ENCODE measurements at regions not wholly inside any gene's neighbourhood (a gene's known extent, or its start where the extent isn't known, plus 50 kb on each side); places are given as distances from the start of the nearest gene placed in this dataset.

GRCh38 chr9:73682789-73683188, 531.1 kb downstream of the ANXA1 start:
- DNase-seq = no peak

- DNase-seq = no peak
Observed at GRCh38 chr9:73683862-73684591, 532.4 kb downstream of the ANXA1 start.

- no peak for DNase-seq
Observed at GRCh38 chr9:73684601-73685000, 532.9 kb downstream of the ANXA1 start.

DNA sequence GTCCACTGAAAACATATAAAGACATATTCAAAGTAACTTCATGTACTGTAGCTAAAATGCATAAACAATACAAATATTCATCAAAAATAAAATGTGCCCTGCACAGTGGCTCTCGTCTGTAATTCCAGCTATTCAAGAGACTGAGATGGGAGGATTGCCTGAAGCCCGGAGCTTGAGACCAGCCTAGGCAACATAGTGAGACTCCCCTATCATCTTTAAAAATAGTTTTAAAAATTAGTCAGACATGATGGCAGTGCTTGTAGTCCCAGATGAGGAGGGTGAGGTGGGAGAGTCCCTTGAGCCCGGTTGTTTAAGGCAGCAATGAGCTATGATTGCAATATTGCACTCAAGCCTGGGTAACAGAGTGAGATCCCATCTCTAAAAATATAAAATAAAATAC, 534.1 kb downstream of the ANXA1 start:
- DNase-seq = no peak

- DNase-seq = no peak
Observed at GRCh38 chr9:73689051-73689870, 537.6 kb downstream of the ANXA1 start.

DNA sequence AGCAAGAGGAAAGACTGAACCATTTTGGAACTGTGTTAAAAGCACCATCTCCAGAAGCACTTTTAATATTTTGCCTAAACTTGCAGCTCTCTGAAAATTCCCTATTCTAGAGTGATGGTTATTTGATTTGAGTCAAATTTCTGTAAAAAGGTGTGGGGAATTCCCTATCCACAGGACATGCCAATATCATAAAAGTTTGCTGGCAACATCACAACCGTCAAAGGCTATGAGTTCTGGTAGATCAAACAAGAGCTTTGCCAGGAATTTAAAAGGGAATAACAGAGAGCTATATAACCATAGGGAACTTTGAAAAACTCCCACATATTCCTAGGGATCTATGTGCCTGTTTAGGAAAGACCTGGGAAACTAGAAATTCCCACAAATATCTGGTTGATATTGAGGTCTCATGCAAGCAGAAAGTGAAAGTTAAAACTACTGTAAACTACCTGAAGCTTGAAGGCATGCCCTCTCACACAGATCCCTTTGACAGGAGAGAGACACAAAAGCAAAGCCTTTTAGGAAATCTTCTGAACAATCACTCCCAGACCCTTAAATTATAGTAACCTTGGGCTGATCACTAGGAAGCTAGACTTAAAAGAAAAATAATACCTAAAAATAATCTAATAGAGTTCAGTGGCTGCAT, 549.9 kb downstream of the ANXA1 start:
- no peak for DNase-seq

DNA sequence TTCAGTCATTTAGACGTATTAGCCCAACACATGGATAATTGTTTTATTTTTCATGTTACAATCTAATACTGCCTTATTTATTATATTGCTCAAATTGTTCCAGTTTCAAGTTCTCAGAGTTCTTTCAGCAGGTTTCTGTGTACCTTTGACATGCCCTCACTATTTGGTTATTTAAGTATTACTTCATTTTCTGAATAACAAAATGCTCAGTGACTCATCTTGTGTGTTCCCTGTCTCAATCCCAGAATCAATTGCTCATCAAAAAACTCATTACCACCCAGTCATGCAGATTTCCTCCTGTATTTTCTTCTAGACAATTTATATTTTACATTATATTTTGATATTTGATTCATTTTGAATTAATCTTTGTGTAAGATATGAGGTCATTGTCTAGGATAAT, 562.6 kb downstream of the ANXA1 start:
- no peak for DNase-seq

- DNase-seq = no peak
Observed at GRCh38 chr9:73715591-73715990, 563.9 kb downstream of the ANXA1 start.

- DNase-seq = no peak
Observed at GRCh38 chr9:73719660-73720059, 568.0 kb downstream of the ANXA1 start.

DNA sequence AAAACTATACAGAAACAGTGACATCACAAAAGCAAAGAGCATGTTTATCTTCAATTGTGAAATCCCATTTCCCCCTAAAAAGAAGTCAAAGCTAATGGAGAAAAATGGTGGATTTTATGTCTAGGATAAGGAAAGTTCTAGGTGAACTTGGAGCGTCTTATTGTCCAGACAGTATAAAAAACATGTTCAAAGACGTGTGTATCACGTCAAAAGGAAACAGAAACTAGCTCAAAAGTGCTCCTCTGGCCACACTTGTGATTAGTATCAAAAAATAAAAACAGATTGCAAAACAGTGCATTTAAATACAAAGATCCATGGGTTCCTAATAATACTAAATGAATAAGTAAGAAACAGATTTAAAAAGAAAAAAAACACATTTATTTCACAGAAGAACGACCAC, 568.9 kb downstream of the ANXA1 start:
- DNase-seq = no peak

- no peak for DNase-seq
Observed at GRCh38 chr9:73736270-73736669, 584.6 kb downstream of the ANXA1 start.

GRCh38 chr9:73738741-73739530, 587.3 kb downstream of the ANXA1 start:
- DNase-seq = no peak

DNA sequence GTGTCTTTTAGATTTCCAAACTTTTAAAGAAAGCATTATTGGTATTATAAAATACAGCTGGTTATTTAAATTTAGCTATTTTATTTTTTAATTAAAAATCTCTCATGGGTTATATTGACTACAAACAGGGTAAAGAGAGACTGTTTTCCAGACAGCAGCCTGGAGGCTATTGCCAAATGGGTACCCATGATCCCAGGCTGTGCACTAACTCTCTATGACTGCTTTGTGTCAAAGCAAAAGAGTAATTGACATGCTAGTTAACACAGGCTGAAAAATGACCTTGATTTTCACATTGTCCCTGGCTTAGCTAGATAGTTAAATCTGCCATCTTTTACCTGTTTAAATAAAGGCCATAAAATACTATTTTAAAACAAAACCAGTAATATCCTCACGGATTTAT, 589.7 kb downstream of the ANXA1 start:
- DNase-seq = no peak

DNA sequence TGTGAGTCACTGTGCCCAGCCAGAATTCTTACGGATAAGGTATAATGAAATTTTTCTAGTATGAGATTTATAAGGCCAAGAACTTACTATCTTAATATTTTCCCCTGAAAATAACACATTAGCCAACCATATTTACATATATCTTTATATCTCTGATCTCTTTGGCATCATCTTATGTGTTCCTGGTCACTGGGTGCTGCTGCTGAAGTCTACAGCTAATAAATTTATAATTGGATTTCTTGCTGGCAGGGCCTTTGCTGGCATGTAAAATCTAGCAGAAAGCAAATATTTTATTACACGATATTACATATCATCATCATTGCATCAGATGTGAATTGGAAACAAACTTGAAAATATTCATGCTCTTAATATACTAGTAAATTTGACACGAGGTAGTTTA, 590.7 kb downstream of the ANXA1 start:
- DNase-seq = no peak

GRCh38 chr9:73743826-73744225, 592.2 kb downstream of the ANXA1 start:
- DNase-seq = no peak

DNA sequence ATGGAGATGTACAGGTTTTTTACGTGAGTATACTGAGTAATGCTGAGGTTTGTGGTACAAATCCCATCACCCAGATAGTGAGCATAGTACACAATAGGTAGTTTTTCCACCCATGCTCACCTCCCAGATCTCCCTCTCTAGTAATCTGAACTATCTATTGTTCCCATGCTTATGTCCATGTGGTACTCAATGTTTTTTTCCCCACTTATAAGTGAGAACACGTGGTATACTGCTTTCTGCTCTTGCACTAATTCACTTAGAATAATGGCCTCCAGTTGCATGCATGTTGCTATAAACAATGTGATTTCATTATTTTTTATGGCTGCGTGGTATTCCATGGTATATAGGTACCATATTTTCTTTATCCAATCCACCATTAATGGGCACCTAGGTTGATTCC, 593.9 kb downstream of the ANXA1 start:
- no peak for DNase-seq

DNA sequence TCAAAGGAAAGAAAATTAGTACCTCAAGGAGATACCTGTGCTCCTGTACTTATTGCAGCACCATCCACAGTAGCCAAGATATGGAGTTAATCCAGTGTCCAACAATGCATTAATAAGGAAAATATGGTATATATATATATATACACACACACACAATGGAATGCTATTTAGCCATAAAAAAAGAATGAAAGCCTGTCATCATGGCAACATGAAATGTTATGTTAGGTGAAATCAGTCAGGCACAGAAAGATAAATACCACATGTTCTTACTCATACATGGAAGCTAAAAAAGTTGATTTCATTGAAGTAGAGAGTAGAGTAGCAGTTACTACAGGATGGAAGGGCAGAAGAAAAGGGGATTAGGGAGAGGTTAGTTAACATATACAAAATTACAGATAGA, 601.5 kb downstream of the ANXA1 start:
- no peak for DNase-seq

DNA sequence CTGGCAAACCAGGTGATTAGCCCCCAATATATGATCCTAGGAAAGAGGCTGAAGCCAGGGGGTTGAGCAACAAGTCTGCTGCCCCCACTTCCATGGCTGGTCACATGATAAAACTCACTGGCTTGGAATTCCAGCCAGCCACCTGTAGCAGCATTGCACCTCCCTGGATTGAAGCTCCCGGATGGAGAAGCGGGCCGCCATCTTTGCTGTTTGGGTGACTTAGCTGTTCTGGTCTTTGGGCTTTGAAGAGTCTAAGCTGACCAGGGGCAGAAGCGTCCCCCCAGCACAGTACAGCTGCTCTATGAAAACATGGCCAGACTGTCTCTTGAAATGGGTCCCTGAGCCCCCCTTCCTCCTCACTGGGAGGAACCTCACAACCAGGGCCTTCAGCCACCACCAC, 610.2 kb downstream of the ANXA1 start:
- no peak for DNase-seq

DNA sequence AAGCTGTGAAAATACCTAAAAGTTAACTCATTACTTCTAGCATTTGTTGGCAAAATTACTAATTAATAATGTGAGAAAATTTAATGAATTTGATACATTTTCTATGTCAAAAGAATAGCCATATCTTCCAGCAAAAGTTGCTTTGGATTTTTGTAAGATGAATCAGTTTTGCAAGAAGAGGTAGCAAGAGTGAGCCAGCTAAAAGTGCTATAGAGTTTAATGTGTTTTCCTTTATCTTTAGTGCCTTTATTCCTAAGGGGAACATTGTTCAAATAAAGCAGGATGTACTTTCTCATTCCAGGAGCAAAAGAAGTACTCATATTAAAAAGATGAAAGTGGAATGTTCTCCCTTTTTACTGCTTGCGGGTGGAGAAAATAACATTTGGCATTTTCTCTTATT, 622.2 kb downstream of the ANXA1 start:
- no peak for DNase-seq

DNA sequence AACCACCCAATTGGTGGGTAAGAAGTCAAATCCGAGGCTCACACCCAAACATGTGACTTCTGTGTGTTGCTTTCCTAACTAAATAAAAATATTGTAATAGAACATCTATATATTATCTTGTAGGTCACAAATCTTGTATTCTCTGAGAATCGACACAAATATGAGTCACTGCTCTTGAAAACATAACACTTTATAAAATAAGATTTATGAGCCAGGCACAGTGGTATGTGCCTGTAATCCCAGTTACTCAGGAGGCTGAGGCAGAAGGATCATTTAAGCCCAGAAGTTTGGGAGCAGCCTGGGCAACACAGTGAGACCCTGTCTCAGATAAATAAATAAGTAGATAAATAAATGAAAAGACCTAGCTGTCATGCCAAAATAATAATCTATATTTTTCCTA, 624.1 kb downstream of the ANXA1 start:
- no peak for DNase-seq

- DNase-seq = no peak
Observed at GRCh38 chr9:73780916-73781315, 629.3 kb downstream of the ANXA1 start.

DNA sequence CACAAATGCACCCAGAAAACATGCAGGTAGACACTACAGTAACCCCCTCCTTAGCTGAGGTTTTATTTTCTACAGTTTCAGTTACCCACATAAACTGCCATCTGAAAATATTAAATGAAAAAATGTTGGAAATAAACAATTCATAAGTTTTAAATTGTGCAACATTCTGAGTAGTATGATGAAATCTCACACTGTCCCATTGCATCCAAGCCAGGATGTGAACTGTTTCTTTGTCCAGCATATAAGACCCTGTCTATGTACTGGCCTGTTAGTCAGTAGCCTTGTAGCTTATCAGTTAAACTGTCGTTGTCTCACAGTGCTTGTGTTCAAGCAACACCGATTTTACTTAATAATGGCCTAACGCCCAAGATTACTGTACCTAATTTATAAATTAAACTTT, 630.5 kb downstream of the ANXA1 start:
- DNase-seq = no peak

DNA sequence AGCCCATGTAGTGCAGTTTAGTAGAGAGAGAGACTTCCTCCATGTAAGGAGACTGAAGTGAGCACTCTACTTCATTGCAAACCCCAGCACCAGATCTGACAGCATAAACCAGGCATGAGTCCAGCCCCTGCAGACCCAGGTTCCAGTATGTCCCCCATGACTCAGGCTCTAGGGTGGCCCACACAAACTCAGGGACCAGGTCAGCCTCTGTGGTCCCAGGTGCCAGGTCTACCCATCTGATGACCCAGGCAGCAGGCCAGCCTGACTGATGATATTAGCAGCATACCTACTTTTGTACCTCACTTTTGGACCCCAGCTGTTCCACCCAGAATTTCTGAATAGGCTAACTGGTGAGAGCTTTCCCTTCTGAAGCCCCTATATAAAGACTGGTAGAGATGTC, 647.8 kb downstream of the ANXA1 start:
- no peak for DNase-seq

Data from CD4-positive, alpha-beta T cell treated with Interleukin-17A for 1 hour (primary cell).